GM12874 (cell line): ENCODE measurements at regions not wholly inside any gene's neighbourhood (a gene's known extent, or its start where the extent isn't known, plus 50 kb on each side); places are given as distances from the start of the nearest gene placed in this dataset.

ENCODE experiments used
- CTCF ChIP-seq: IDR thresholded peaks from 2 replicates; pipeline ENCODE4 v1.5.1; 2011; ENCODE audit warnings: low read depth, mild to moderate bottlenecking, control low read depth, low read length, moderate library complexity; ENCODE audit not compliant: insufficient read depth

GRCh38 chr12:127600211-127600610 is 666.8 kb upstream of the TMEM132C start:
- no peak for TF ChIP-seq CTCF

GRCh38 chr12:127606476-127607015 is 660.4 kb upstream of the TMEM132C start:
- TF ChIP-seq CTCF: no peak

- no peak for TF ChIP-seq CTCF
Observed at GRCh38 chr12:127607146-127607725, 659.7 kb upstream of the TMEM132C start.

GRCh38 chr12:127613056-127613455 is 653.9 kb upstream of the TMEM132C start:
- no peak for TF ChIP-seq CTCF

GRCh38 chr12:127619869-127620734 is 646.9 kb upstream of the TMEM132C start:
- no peak for TF ChIP-seq CTCF

- TF ChIP-seq CTCF: no peak
Observed at GRCh38 chr12:127620735-127621355, 646.1 kb upstream of the TMEM132C start.

- TF ChIP-seq CTCF: no peak
Observed at GRCh38 chr12:127621366-127621765, 645.6 kb upstream of the TMEM132C start.
